Endothelial cell of umbilical vein (primary cell): ENCODE measurements at regions not wholly inside any gene's neighbourhood (a gene's known extent, or its start where the extent isn't known, plus 50 kb on each side); places are given as distances from the start of the nearest gene placed in this dataset.

ENCODE experiments used
- BruUV-seq: library from RNA; stranded (reverse); fragments of 400-500 nt; replicated peaks from 2 replicates; lab custom pipeline; 2021; lab: Mats Ljungman, UMichigan
- CTCF ChIA-PET: fragments of 300-600, 350-600 bp; sonication (Branson Sonifier 250); formaldehyde crosslinking; loops from one replicate; lab custom pipeline; 2021; ENCODE audit warnings: antibody characterized with exemption, inconsistent platforms; lab: Charles Lee
- POLR2A ChIA-PET: fragments of 300-600, 350-600 bp; sonication (Branson Sonifier 250); formaldehyde crosslinking; loops from one replicate; lab custom pipeline; 2021; ENCODE audit warnings: antibody characterized with exemption, inconsistent platforms; lab: Charles Lee
- DNase-seq: peaks from one replicate; pipeline ENCODE4 v3.0.0-alpha.2; 2011; ENCODE audit warnings: low read depth, low spot score
- FAIRE-seq: peaks from 2 replicates; lab custom pipeline; 2011; peaks lifted over from hg19 to GRCh38; lab: Jason Lieb, UNC
- H2AFZ ChIP-seq: 2 replicates; pipeline ENCODE4 v1.6.0; 2012; ENCODE audit warnings: low read depth, low read length, control low read depth, inconsistent platforms
- H3K27ac ChIP-seq: 2 replicates; pipeline ENCODE4 v1.5.1; 2011; ENCODE audit warnings: low read depth, mild to moderate bottlenecking, control low read depth, low read length, moderate library complexity; ENCODE audit not compliant: insufficient read depth
- H3K27me3 ChIP-seq, 2 experiments: 2 replicates each; pipeline versions ENCODE4 v1.6.0 to v1.6.1; 2011; ENCODE audit warnings: low read length in 2 of 2, mixed read lengths in 1 of 2; ENCODE audit not compliant: control insufficient read depth in 2 of 2, insufficient read depth in 2 of 2
- H3K36me3 ChIP-seq, 2 experiments: 2 replicates in 1 of 2; 3 replicates in 1 of 2; pipeline ENCODE4 v1.5.1; 2011; ENCODE audit warnings: low read length in 2 of 2, mild to moderate bottlenecking in 1 of 2, moderate library complexity in 1 of 2; ENCODE audit not compliant: control insufficient read depth in 2 of 2, insufficient read depth in 2 of 2; ENCODE audit errors: extremely low read depth in 1 of 2
- H3K4me1 ChIP-seq: 3 replicates; pipeline ENCODE4 v1.5.1; 2011; ENCODE audit warnings: mild to moderate bottlenecking, low read length; ENCODE audit not compliant: control insufficient read depth, insufficient read depth; ENCODE audit errors: extremely low read depth
- H3K4me2 ChIP-seq: 2 replicates; pipeline ENCODE4 v1.6.1; 2011; ENCODE audit warnings: low read length, control low read depth, mixed read lengths; ENCODE audit not compliant: insufficient read depth
- H3K4me3 ChIP-seq, 3 experiments: fragments of 200-600 bp in 1 of 3; sonication (generic), shearing (Covaris generic) in 1 of 3; replicated peaks in 1 of 3; 2 replicates each; pipeline ENCODE4 v1.5.1; 2011 to 2016; ENCODE audit warnings: control low read depth in 3 of 3, low read length in 3 of 3, mild to moderate bottlenecking in 2 of 3, inconsistent platforms in 1 of 3, low read depth in 1 of 3, moderate library complexity in 1 of 3; ENCODE audit not compliant: insufficient read depth in 1 of 3
- H3K79me2 ChIP-seq: 2 replicates; pipeline ENCODE4 v1.6.0; 2012; ENCODE audit warnings: low read length, inconsistent platforms; ENCODE audit not compliant: control insufficient read depth, insufficient read depth
- H3K9ac ChIP-seq: replicated peaks from 2 replicates; pipeline ENCODE3; 2011; ENCODE audit warnings: low read length, control low read depth; ENCODE audit not compliant: insufficient read depth; ENCODE audit errors: extremely low read depth
- H3K9me1 ChIP-seq: replicated peaks from 3 replicates; pipeline ENCODE4 v1.6.0; 2011; ENCODE audit warnings: mild to moderate bottlenecking, low read length; ENCODE audit not compliant: control insufficient read depth, insufficient read depth; ENCODE audit errors: extremely low read depth
- H3K9me3 ChIP-seq: replicated peaks from 2 replicates; pipeline ENCODE4 v1.5.1; 2012; ENCODE audit warnings: low read length, inconsistent platforms; ENCODE audit not compliant: control insufficient read depth, insufficient read depth
- H4K20me1 ChIP-seq: replicated peaks from 2 replicates; pipeline ENCODE3; 2011; ENCODE audit warnings: mild to moderate bottlenecking, low read length; ENCODE audit not compliant: control insufficient read depth, insufficient read depth; ENCODE audit errors: extremely low read depth
- EZH2 ChIP-seq: IDR thresholded peaks from 2 replicates; pipeline ENCODE4 v1.6.1; 2012; ENCODE audit warnings: borderline replicate concordance, low read depth, mild to moderate bottlenecking, moderate library complexity, low read length, inconsistent platforms; ENCODE audit not compliant: severe bottlenecking
- FOS ChIP-seq: IDR thresholded peaks from 2 replicates; pipeline ENCODE4 v1.6.1; 2011; ENCODE audit warnings: mild to moderate bottlenecking, low read length, moderate library complexity, borderline replicate concordance; ENCODE audit not compliant: insufficient read depth
- GATA2 ChIP-seq: IDR thresholded peaks from 2 replicates; pipeline ENCODE4 v1.7.0; 2011; ENCODE audit warnings: low read depth, mild to moderate bottlenecking, moderate library complexity, mixed read lengths, low read length; ENCODE audit not compliant: insufficient read length, insufficient read depth
- MYC ChIP-seq: IDR thresholded peaks from one replicate; pipeline ENCODE4 v1.6.1; 2011; ENCODE audit warnings: mild to moderate bottlenecking, low read depth, low read length
- POLR2A ChIP-seq: IDR thresholded peaks from 2 replicates; pipeline ENCODE4 v1.6.1; 2012; ENCODE audit warnings: low read depth, mild to moderate bottlenecking, control low read depth, low read length
- POLR2AphosphoS5 ChIP-seq: IDR thresholded peaks from 2 replicates; pipeline ENCODE4 v1.6.1; 2012; ENCODE audit warnings: low read depth, mild to moderate bottlenecking, control low read depth, low read length, moderate library complexity; ENCODE audit not compliant: insufficient read depth
- dilution Hi-C: fragments of 300-500 bp; cut with MboI; formaldehyde crosslinking; loops from one replicate; pipeline ENCODE4 v1.15.0; 2019; ENCODE audit warnings: low sequenced_read_pairs; ENCODE audit not compliant: extremely low pct_ligation_motif_present
- intact Hi-C: fragments of 100-400 bp; cut with micrococcal nuclease; formaldehyde crosslinking; loops from one replicate; pipeline ENCODE4 v1.10.0; 2022
- TF ChIP-seq, protein P1 (sequence below): IDR thresholded peaks from 2 replicates; pipeline ENCODE4 v1.6.1; 2011; ENCODE audit not compliant: insufficient read depth, insufficient read length
- TF ChIP-seq, protein P2 (sequence below), 2 donors: IDR thresholded peaks; 1 replicate in 1 of 2; 2 replicates in 1 of 2; pipeline ENCODE4 v1.5.1; 2011; ENCODE audit warnings: low read length in 2 of 2, mild to moderate bottlenecking in 2 of 2, moderate library complexity in 2 of 2, control low read depth in 1 of 2, inconsistent platforms in 1 of 2, low read depth in 1 of 2; ENCODE audit not compliant: insufficient read depth in 1 of 2; ENCODE audit errors: extremely low read depth in 1 of 2

DNA sequence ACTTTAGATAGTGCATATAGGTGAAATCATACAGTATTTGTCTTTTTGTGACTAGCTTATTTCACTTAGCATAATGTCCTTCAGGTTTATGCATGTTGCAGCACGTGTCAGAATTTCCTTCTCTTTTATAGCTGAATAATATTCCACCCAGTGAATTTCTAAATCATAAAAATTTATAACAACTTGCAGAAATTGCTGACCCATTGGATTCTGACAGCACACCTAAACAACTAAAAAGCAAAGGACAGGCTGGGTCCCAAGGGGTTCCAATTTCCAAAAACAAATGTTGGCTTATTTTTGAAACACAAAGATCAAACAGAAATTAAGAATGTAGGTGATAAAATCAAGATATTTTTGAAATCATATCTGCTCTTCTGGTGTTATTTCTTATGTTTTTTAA is 86.5 kb upstream of the ACKR3 start:
- ChIA-PET POLR2A (no interaction called here), CTCF (no interaction called here)
- Histone ChIP-seq H3K4me2 (no peak overlapping the region), H3K9me1 (no peaks in the 10 kb centered on the region), H3K4me1 (no peaks in the 10 kb centered on the region), H3K79me2 (no peaks in the 10 kb centered on the region), H4K20me1 (no peaks in the 10 kb centered on the region), H3K27ac (no peak overlapping the region), H3K9ac (no peak overlapping the region), H3K9me3 (no peaks in the 10 kb centered on the region), H3K4me3 (no peak overlapping the region), H2AFZ (no peak overlapping the region), H3K27me3 (no peaks in the 10 kb centered on the region), H3K36me3 (no peaks in the 10 kb centered on the region)
- FAIRE-seq (no peak), DNase-seq (no peak)
- dilution Hi-C loops (no loop called here), intact Hi-C loops (no loop called here)
- no TSS peak for BruUV-seq
- TF ChIP-seq POLR2A (no peak), GATA2 (no peak), FOS (no peak), EZH2 (no peak), MYC (no peak), POLR2AphosphoS5 (no peak)
- TF ChIP-seq, protein P1, sequence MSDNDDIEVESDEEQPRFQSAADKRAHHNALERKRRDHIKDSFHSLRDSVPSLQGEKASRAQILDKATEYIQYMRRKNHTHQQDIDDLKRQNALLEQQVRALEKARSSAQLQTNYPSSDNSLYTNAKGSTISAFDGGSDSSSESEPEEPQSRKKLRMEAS: no peak
- TF ChIP-seq, protein P2, sequence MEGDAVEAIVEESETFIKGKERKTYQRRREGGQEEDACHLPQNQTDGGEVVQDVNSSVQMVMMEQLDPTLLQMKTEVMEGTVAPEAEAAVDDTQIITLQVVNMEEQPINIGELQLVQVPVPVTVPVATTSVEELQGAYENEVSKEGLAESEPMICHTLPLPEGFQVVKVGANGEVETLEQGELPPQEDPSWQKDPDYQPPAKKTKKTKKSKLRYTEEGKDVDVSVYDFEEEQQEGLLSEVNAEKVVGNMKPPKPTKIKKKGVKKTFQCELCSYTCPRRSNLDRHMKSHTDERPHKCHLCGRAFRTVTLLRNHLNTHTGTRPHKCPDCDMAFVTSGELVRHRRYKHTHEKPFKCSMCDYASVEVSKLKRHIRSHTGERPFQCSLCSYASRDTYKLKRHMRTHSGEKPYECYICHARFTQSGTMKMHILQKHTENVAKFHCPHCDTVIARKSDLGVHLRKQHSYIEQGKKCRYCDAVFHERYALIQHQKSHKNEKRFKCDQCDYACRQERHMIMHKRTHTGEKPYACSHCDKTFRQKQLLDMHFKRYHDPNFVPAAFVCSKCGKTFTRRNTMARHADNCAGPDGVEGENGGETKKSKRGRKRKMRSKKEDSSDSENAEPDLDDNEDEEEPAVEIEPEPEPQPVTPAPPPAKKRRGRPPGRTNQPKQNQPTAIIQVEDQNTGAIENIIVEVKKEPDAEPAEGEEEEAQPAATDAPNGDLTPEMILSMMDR (IDR thresholded peaks at IDR 0.05; ENCODE audit: extremely low read depth in 1 of 2, insufficient read depth in 1 of 2, low read depth in 1 of 2, low read length in 2 of 2): no peak
